NB4 (cell line): ENCODE measurements at regions not wholly inside any gene's neighbourhood (a gene's known extent, or its start where the extent isn't known, plus 50 kb on each side); places are given as distances from the start of the nearest gene placed in this dataset.

Experiments used
- MYC ChIP-seq: IDR thresholded peaks from 2 replicates; pipeline ENCODE4 v1.6.1; 2011; ENCODE audit warnings: low read depth, low read length
- POLR2A ChIP-seq: IDR thresholded peaks from 2 replicates; pipeline ENCODE4 v1.6.1; 2011; ENCODE audit warnings: mild to moderate bottlenecking; ENCODE audit not compliant: insufficient read length; ENCODE audit errors: extremely low read depth
- TF ChIP-seq, protein P1 (sequence below): IDR thresholded peaks from one replicate; pipeline ENCODE4 v1.5.1; 2012; ENCODE audit warnings: low read depth, low read length

DNA sequence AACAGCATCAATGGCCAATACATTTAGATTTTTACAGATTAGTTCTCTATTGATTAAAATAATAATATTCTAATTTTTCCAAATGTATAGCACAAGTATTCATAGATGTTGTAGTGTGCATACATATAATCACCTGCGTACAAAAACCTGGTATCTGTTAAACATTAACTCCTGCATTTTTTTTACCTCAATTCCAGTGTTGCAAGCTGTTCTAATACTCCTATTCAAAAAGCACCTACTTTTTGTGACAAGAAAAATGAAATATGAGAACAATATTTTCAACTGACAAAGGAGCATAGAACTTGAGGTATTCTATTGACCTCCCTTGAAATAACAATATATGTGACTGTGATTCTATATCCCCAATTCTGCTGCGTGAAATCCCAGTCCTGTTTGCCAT, 422.9 kb upstream of the PCDH20 start:
- TF ChIP-seq, protein P1, sequence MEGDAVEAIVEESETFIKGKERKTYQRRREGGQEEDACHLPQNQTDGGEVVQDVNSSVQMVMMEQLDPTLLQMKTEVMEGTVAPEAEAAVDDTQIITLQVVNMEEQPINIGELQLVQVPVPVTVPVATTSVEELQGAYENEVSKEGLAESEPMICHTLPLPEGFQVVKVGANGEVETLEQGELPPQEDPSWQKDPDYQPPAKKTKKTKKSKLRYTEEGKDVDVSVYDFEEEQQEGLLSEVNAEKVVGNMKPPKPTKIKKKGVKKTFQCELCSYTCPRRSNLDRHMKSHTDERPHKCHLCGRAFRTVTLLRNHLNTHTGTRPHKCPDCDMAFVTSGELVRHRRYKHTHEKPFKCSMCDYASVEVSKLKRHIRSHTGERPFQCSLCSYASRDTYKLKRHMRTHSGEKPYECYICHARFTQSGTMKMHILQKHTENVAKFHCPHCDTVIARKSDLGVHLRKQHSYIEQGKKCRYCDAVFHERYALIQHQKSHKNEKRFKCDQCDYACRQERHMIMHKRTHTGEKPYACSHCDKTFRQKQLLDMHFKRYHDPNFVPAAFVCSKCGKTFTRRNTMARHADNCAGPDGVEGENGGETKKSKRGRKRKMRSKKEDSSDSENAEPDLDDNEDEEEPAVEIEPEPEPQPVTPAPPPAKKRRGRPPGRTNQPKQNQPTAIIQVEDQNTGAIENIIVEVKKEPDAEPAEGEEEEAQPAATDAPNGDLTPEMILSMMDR: no peak
- TF ChIP-seq POLR2A (no peak), MYC (no peak)
